Astrocyte of the cerebellum (primary cell): ENCODE measurements at regions not wholly inside any gene's neighbourhood (a gene's known extent, or its start where the extent isn't known, plus 50 kb on each side); places are given as distances from the start of the nearest gene placed in this dataset.

Experiments
- DNase-seq: peaks from one replicate; pipeline ENCODE4 v3.0.0-alpha.2; 2011; ENCODE audit warnings: low read depth
- H3K4me3 ChIP-seq: 2 replicates; pipeline ENCODE4 v1.5.1; 2011; ENCODE audit warnings: mild to moderate bottlenecking, low read depth, low read length, moderate library complexity
- CTCF ChIP-seq: IDR thresholded peaks from 2 replicates; pipeline ENCODE4 v1.5.1; 2012; ENCODE audit warnings: low read length, low read depth, moderate library complexity, mild to moderate bottlenecking; ENCODE audit errors: missing control alignments
- in situ Hi-C: cut with HindIII; loops from 2 replicates; pipeline ENCODE4 v1.10.0; 2017; ENCODE audit warnings: low sequenced_read_pairs

- DNase-seq = no peak
- H3K4me3 ChIP-seq = no peak overlapping the region
- in situ Hi-C loops = no loop called here
- no peak for TF ChIP-seq CTCF
Measured at GRCh38 chr7:115474137-115474536, 552.2 kb downstream of the MDFIC start.

- in situ Hi-C loops = no loop called here
- peak; percentile 16 for DNase-seq
- no peak overlapping the region for H3K4me3 ChIP-seq
- no peak for TF ChIP-seq CTCF
Measured at GRCh38 chr7:115471891-115472290, 550.0 kb downstream of the MDFIC start.

- in situ Hi-C loops = no loop called here
- no peak for DNase-seq
- H3K4me3 ChIP-seq = no peak overlapping the region
- no peak for TF ChIP-seq CTCF
Measured at GRCh38 chr7:115462301-115463015, 540.6 kb downstream of the MDFIC start.

GRCh38 chr7:115449689-115450088 lies 527.8 kb downstream of the MDFIC start:
- DNase-seq = no peak
- H3K4me3 ChIP-seq = no peak overlapping the region
- in situ Hi-C loops = no loop called here
- no peak for TF ChIP-seq CTCF

- H3K4me3 ChIP-seq = no peak overlapping the region
- DNase-seq = no peak
- no peak for TF ChIP-seq CTCF
- in situ Hi-C loops = no loop called here
Measured at GRCh38 chr7:115447495-115447894, 525.6 kb downstream of the MDFIC start.

- no peak for DNase-seq
- in situ Hi-C loops = no loop called here
- TF ChIP-seq CTCF = no peak
- H3K4me3 ChIP-seq = no peak overlapping the region
Measured at GRCh38 chr7:115441033-115441432, 519.1 kb downstream of the MDFIC start.
